Non-pigmented ciliary epithelial cell (primary cell): ENCODE measurements at regions not wholly inside any gene's neighbourhood (a gene's known extent, or its start where the extent isn't known, plus 50 kb on each side); places are given as distances from the start of the nearest gene placed in this dataset.
"Not testable (repeated sequence)": the region's sequence is repeated elsewhere in the genome, so short reads cannot be mapped to it uniquely, and the experiment has no call there.

Experiments
- DNase-seq: peaks from one replicate; pipeline ENCODE4 v3.0.0-alpha.2; 2010; ENCODE audit warnings: low read depth

GRCh38 chr3:164748626-164749025 is 329.7 kb downstream of the SI start:
- DNase-seq = no peak

DNA sequence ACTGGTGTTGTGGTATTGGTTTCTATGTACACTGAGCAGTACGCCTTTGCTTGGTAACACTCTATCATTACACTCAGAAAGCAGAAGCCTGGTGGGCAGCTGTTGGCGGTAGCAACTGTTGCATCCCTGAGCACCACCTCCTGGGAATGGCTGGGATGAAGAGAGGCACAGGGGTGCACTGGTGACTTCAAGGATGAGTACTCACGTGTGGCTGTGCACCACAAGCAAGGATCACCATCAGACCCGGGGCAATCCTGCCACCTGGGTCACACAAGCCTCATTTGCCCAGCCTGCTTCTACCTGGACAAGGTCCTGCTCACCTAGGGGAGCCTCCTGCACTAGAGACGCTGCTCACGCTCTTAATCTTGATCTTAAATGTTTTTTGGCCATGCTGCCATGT is 336.4 kb downstream of the SI start:
- no peak for DNase-seq

DNA sequence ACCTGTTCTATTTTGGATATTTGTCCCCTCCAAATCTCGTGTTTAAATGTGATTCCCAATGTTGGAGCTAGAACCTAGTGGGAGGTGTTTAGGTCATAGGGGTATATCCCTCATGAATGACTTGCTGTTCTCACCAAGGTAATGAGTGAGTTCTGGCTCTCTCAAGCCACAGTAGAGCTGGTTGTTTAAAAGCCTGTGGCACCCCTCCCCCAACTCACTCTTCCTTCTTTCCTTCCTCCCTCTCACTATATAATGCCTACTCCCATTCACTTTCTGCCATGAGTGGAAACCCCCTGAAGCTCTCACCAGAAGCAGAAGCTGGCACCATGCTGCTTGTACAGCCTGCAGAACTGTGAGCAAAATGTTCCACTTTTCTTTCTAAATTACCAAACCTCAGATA is 341.1 kb downstream of the SI start:
- DNase-seq = no peak

DNA sequence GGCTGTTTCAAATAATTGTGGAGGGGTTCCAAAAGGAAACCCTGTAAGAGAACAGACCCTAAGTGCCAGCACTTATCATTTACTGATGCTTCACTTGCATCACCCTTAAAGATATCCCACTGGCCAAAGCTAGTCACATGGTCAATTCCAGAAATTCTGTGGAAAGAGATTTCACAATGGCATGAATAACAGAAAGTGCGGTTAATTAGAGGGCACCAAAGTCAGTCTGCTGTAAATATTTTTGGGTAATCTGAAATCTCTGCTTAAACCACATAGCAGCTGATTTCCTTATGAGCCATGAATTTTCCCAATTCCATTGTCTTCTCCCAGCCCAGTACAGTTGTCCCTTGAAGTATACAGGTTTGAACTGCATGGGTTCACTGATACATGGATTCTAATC is 346.1 kb downstream of the SI start:
- no peak for DNase-seq

GRCh38 chr3:164730815-164731360 is 347.4 kb downstream of the SI start:
- DNase-seq = peak; percentile 9

GRCh38 chr3:164723396-164723795 is 354.9 kb downstream of the SI start:
- DNase-seq = no peak

- not testable (repeated sequence) for DNase-seq
Measured at GRCh38 chr3:164702808-164703207, 375.5 kb downstream of the SI start.

- DNase-seq = no peak
Measured at GRCh38 chr3:164687902-164688301, 390.4 kb downstream of the SI start.

DNA sequence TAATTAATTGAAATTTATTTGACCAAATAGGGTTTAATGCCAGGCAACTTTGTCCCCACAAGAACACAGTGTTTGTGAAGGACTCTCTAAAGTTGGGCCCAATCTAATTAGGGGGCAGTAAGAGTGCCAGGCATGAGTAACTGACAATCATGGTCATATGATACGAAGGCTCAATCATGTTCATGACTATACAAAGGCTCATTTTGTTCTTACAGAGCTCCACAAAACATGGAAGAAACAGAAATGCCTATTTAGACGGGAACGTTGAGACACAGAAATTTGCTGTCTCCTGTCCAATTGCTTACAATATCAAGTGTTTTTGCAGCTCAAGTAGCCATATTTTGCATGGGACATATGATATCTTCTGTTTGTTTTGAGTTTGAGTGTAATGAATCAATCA is 391.1 kb downstream of the SI start:
- DNase-seq = no peak

DNA sequence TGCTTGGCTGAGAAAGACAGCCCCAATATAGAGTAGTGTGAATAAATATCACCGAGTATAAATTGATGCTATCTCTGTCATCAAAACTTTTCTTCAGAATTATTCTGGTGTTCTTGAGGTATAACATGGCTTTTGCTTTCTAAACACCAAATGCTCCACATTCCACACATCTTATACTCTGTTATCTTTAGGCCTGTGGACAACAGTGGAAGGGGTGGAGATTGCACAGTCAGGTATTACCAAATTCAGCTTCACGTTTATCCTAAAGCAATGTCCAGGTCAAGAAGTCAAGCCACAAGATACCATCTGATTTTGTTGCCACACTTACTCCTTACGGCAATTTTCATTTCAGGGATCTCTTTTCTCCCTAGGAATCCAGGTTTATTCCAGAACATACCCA is 394.8 kb downstream of the SI start:
- no peak for DNase-seq

- no peak for DNase-seq
Measured at GRCh38 chr3:164679245-164679644, 399.1 kb downstream of the SI start.

DNA sequence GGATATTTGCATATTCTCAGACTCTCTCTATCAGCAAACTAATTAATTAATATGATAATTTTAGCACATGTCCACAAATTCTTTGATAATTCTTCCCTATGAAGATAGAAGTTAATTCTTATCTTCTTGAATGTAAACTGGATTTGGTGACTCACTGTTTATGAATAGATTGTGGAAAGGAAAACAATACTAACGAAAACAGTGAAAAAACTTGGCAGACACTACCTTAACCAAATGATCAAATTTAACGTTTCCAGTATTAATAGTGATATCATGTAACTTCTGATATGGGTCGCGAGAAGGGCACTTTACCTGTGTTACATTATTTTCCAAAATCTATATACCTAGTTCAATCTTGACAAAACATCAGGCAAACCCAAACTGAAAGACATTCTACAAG is 401.0 kb downstream of the SI start:
- no peak for DNase-seq

DNA sequence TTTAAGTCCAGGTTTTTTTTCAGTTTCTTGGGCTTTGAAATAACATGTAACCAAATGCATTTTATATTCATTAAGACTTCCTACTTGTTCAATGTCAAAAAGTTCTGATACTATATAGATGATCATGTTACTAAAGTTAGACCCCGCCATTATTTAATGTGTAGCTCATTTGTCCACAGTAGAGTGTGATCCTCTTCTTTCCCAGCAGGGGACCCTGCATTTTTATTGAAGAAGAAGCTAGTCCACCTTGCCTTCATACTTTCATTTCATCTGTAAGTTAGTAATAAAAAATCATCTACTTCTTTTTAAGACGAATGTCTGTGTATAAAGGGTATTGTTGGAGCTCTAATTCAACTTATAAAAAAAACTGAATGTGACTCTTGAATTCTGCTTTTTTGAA is 404.6 kb downstream of the SI start:
- DNase-seq = no peak

GRCh38 chr3:164658125-164658524 is 420.2 kb downstream of the SI start:
- DNase-seq = no peak

- no peak for DNase-seq
Measured at GRCh38 chr3:164657631-164658030, 420.7 kb downstream of the SI start.

- no peak for DNase-seq
Measured at GRCh38 chr3:164655462-164655861, 422.8 kb downstream of the SI start.

GRCh38 chr3:164641071-164641470 is 437.2 kb downstream of the SI start:
- no peak for DNase-seq

GRCh38 chr3:164640591-164640990 is 437.7 kb downstream of the SI start:
- no peak for DNase-seq

DNA sequence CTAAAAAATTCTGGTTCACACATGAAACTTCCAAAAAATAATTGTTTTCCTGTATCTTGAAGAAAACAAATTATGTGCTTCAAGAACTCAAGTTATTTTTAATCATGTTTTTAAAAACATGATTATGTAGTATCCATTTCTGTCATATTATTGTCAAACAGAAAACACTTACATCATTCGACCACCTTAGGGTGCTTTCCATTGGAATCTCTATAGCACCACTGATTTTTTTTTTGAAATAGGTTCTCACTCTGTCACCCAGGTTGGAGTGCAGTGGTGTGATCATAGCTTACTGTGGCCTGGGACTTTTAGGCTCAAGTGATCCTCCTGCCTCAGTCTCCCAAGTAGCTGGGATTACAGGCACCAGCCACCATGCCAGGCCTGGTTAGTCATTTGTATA is 457.3 kb downstream of the SI start:
- no peak for DNase-seq

DNA sequence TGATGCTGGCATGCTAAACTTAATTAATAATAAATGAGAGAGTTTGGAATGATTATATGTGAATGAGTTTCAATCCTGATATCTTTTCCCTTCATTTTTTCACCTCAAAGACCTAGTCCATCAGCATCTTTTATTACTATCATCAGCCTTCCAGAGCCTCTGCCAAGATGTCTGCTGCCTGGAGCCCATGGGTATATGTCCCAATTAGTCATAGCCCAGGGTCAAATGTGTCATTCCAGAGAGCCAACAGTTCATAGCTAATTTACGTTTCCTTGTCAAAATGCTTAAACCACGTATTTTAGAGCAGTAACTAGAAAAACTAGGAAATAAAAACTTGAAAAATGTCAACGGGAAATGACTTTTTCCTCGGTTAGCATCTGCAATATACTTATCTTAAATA is 457.9 kb downstream of the SI start:
- no peak for DNase-seq

DNA sequence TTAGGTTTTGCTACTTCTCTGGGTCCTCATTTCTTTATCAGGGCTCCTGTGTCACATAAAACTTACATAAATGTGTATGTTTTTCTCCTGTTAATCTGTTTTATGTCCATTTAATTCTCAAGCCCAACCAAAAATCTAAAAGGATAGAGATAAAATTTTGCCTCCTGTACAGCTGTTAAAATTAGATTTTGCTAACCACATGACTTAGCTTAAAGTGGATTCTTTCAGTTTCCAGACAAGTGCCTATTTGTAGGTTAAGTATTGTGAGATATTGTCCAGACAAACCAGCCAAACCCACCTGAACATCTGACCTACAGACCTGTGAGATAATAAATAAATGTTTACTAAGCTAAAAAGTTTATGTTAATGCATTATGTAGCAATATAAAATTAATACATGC is 465.5 kb downstream of the SI start:
- DNase-seq = no peak

DNA sequence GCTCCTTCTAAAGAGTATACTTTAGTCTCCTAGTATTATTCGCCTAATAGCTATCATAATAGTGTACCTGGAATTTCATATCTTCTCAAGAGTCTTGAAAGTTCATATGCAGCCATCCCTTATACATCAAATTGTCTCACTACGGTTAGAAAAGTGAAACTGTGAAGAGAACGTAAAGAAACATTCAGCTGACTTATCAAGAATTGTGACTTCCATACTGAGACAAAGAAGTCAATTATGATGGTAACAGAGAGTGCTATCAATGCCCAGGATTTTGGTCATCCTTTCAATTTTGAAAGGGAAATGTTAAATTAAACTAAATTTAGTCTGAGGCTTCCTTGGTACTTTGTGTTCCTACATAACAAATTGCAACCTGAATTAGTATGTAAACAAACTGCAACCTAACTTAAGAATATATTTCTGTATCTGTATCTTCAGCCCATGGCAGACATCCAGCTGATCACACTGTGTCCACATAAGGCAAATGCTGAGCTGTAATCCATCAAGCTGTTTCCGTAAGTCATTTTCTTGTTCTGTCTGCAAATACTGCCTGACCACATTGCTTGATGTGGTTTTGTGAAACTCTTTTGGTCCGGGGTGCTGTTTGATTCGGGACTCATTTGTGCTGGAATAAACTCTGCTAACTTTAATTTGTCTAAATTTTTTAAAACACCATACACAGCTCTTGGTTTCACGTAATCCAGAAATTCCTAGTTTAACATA is 469.6 kb downstream of the SI start:
- no peak for DNase-seq

GRCh38 chr3:164604687-164605086 is 473.6 kb downstream of the SI start:
- no peak for DNase-seq

DNA sequence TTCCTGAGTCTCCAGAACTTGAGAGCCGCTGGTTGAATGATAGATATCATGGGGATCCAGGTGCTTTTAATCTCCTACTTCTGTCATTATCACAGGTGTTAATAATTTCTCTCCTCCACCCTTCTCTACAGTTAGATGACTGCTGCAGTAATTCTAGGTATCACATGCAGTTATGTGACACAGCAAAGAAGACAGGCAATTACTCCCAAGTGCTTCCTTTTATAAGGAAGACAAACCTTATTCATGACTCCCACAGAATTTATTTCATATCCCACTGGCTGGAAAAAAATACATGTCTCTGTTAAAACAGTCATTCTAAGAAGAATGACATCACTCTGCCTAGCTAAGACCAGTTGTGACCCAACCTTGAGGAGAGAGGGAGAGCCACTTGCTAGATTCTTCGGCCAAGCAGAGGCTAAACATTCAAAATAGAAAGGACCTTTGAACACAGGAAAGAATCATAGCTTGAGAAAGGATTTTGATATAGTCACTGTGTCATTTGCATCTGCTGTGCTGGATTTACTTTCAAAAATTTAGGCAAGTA is 500.6 kb downstream of the SI start:
- no peak for DNase-seq
